Heart right ventricle (tissue), 16 donors: ENCODE measurements at regions not wholly inside any gene's neighbourhood (a gene's known extent, or its start where the extent isn't known, plus 50 kb on each side); places are given as distances from the start of the nearest gene placed in this dataset.

Experiments used
- ATAC-seq, 8 donors: fragments of 200-7000 bp; cut with Tn5 transposase; one replicate each; pipeline ENCODE4 v1.9.1; 2020; ENCODE audit warnings: mild to moderate bottlenecking in 8 of 8, moderate library complexity in 8 of 8, moderate number of reproducible peaks in 1 of 8
- DNase-seq, 2 donors: peaks; one replicate each; pipeline ENCODE4 v3.0.0-alpha.2; 2020
- H3K27ac ChIP-seq, 10 donors: fragments of 200-600 bp; sonication (generic) in 2 of 10; one replicate each; pipeline versions ENCODE4 v1.5.0 to v1.8.0; 2020 to 2022; ENCODE audit warnings: mild to moderate bottlenecking in 3 of 10
- H3K27me3 ChIP-seq, 7 donors: fragments of 200-600 bp; one replicate each; pipeline ENCODE4 v1.8.0; 2021 to 2022; ENCODE audit warnings: mild to moderate bottlenecking in 2 of 7
- H3K36me3 ChIP-seq, 9 donors: fragments of 200-600 bp; sonication (generic) in 1 of 9; one replicate each; pipeline versions ENCODE4 v1.5.0 to v1.8.0; 2020 to 2022; ENCODE audit warnings: mild to moderate bottlenecking in 2 of 9
- H3K4me1 ChIP-seq, 9 donors: fragments of 200-600 bp; sonication (generic) in 1 of 9; one replicate each; pipeline versions ENCODE4 v1.5.0 to v1.8.0; 2020 to 2022; ENCODE audit warnings: mild to moderate bottlenecking in 4 of 9
- H3K4me3 ChIP-seq, 10 donors: fragments of 200-600 bp; sonication (generic) in 2 of 10; one replicate each; pipeline versions ENCODE4 v1.5.0 to v1.8.0; 2020 to 2022; ENCODE audit warnings: mild to moderate bottlenecking in 7 of 10, moderate library complexity in 2 of 10
- H3K9me3 ChIP-seq, 11 donors: fragments of 200-600 bp in 10 of 11; sonication (generic) in 2 of 11; one replicate each; pipeline versions ENCODE4 v1.5.0 to v1.8.0; 2013 to 2022; ENCODE audit warnings: mild to moderate bottlenecking in 2 of 11, control low read depth in 1 of 11, moderate library complexity in 1 of 11
- CTCF ChIP-seq, 9 donors: fragments of 200-600 bp; sonication (generic) in 2 of 9; IDR thresholded peaks; one replicate each; pipeline versions ENCODE4 v1.5.0 to v1.8.0; 2021 to 2022; ENCODE audit warnings: antibody characterized with exemption in 9 of 9, mild to moderate bottlenecking in 5 of 9, moderate library complexity in 1 of 9
- WGBS, 2 donors: extraction: QIAGEN DNeasy Blood & Tissue Kit; methylation state at CpG; one replicate each; pipeline ENCODE4 v1.1.7; 2013; ENCODE audit warnings: inconsistent platforms in 1 of 2; 5-methylcytosine and 5-hydroxymethylcytosine counted together
- intact Hi-C, 10 donors: fragments of 100-400 bp; cut with DNase I; formaldehyde crosslinking; loops; one replicate each; pipeline versions ENCODE4 v1.11.1 to v1.14.2; 2022
- donor health status: Arrhythmogenic right ventricular cardiomyopathy.
- donor health status: ischemic (EF 13 %, LVEDD 7.1; RV severe dilation, severe dysfunction).
- donor health status: healthy with polysubstance abuse.
- donor health status: DM: no; HTN: yes; CAD: no.
- donor health status: DM: no; HTN: no; CAD: no.
- donor health status: ischemic (EF 25% LVEDD 6.9; RV normal size, moderate dysfunction).
- donor health status: ischemic (EF 25% LVEDD 5.7; RV mildly dilated, moderate dysfunction).
- donor health status: healthy.
- donor health status: DM: yes; HTN: yes; CAD: no.
- donor health status: Ischemic cardiomyopathy.
- donor health status: ischemic (EF 35%, LVEDD 5.7; RV mildly dilated, moderate dysfunction).
- donor health status: nonischemic (EF 11% LVEDD 7.7; RV severe dilation, severe dysfunction).
- donor health status: DM: yes; HTN: yes; CAD: no.
- donor health status: PGD.
- donor health status: ischemic (EF 29% LVEDD 5.4; RV normal size, mild dysfunction).
- donor health status: nonischemic (EF 23%, LVEDD 6.1; RV moderate dilation, normal function).

- Histone ChIP-seq H3K27me3 (peaks cover 0 to 17% (median 9%) of the 10 kb centered on the region in 7 donors), H3K4me3 (no peak overlapping the region), H3K4me1 (no peaks in the 10 kb centered on the region), H3K9me3 (peaks cover 0 to 30% (median 5%) of the 10 kb centered on the region in 11 donors), H3K36me3 (no peaks in the 10 kb centered on the region), H3K27ac (no peak overlapping the region)
- TF ChIP-seq CTCF (IDR thresholded peaks at IDR 0.05): no peak
- intact Hi-C loops: no loop called here
- ATAC-seq (no peak), DNase-seq (no peak)
- 68 to 72% methylated on average over 3 of the region's 3 CpGs for WGBS, 2 donors
Observed at GRCh38 chr15:70410371-70410985, 312.8 kb upstream of the TLE3 start.

- H3K27ac ChIP-seq: no peak overlapping the region
Observed at GRCh38 chr15:70409388-70409787, 311.7 kb upstream of the TLE3 start.

GRCh38 chr15:70407955-70408354 lies 310.2 kb upstream of the TLE3 start:
- TF ChIP-seq CTCF (IDR thresholded peaks at IDR 0.05): no peak
- no peaks in the 10 kb centered on the region for H3K36me3 ChIP-seq
- 72 to 81% methylated on average over 1 of the region's 1 CpG for WGBS, 2 donors
- intact Hi-C loops: no loop called here
- H3K27me3 ChIP-seq: peaks cover 0 to 30% (median 21%) of the 10 kb centered on the region in 7 donors
- H3K4me3 ChIP-seq: no peak overlapping the region
- no peak overlapping the region for H3K27ac ChIP-seq
- H3K9me3 ChIP-seq: peaks cover 0 to 31% (median 5%) of the 10 kb centered on the region in 11 donors
- ATAC-seq (no peak), DNase-seq (no peak)
- no peaks in the 10 kb centered on the region for H3K4me1 ChIP-seq

More at GRCh38 chr15:70409388-70409787, 311.7 kb upstream of the TLE3 start:
- no peak for DNase-seq
- H3K9me3 ChIP-seq: peaks cover 0 to 31% (median 5%) of the 10 kb centered on the region in 11 donors
- intact Hi-C loops: no loop called here
- no peaks in the 10 kb centered on the region for H3K36me3 ChIP-seq
- 92 to 96% methylated on average over 1 of the region's 1 CpG for WGBS, 2 donors
- ATAC-seq: no peak
- H3K4me3 ChIP-seq: no peak overlapping the region
- peaks cover 0 to 26% (median 10%) of the 10 kb centered on the region in 7 donors for H3K27me3 ChIP-seq
- TF ChIP-seq CTCF (IDR thresholded peaks at IDR 0.05): no peak
- H3K4me1 ChIP-seq: no peaks in the 10 kb centered on the region

GRCh38 chr15:70407336-70407670 lies 309.6 kb upstream of the TLE3 start:
- H3K9me3 ChIP-seq: peaks cover 0 to 31% (median 5%) of the 10 kb centered on the region in 11 donors
- H3K4me3 ChIP-seq: no peak overlapping the region
- no peak for ATAC-seq
- peaks cover 0 to 31% (median 17%) of the 10 kb centered on the region in 7 donors for H3K27me3 ChIP-seq
- H3K36me3 ChIP-seq: no peaks in the 10 kb centered on the region
- no peak for DNase-seq
- WGBS, 2 donors: 88% methylated on average over 7 of the region's 7 CpGs
- TF ChIP-seq CTCF (IDR thresholded peaks at IDR 0.05): no peak
- intact Hi-C loops: no loop called here
- peaks cover 0 to under 1% (median 0%) of the 10 kb centered on the region in 9 donors for H3K4me1 ChIP-seq
- no peak overlapping the region for H3K27ac ChIP-seq
